HCT116 (cell line): ENCODE measurements at regions not wholly inside any gene's neighbourhood (a gene's known extent, or its start where the extent isn't known, plus 50 kb on each side); places are given as distances from the start of the nearest gene placed in this dataset.

ENCODE experiments used
- ATAC-seq: fragments of 200-7000 bp; cut with Tn5 transposase; 2 replicates; pipeline ENCODE4 v1.9.1; 2020; ENCODE audit warnings: mild to moderate bottlenecking, moderate library complexity
- BruUV-seq: library from RNA; stranded (reverse); fragments of 400-500 nt; replicated peaks from 2 replicates; lab custom pipeline; 2021; lab: Mats Ljungman, UMichigan
- CTCF ChIA-PET: fragments of 300-600 bp; sonication (Branson Sonifier 250); formaldehyde crosslinking; loops from one replicate; lab custom pipeline; 2021; ENCODE audit warnings: antibody characterized with exemption; lab: Charles Lee
- POLR2A ChIA-PET: fragments of 300-600, 350-600 bp; sonication (Branson Sonifier 250); formaldehyde crosslinking; loops from one replicate; lab custom pipeline; 2021; ENCODE audit warnings: antibody characterized with exemption; lab: Charles Lee
- RAD21 ChIA-PET, 2 experiments: fragments of 300-600 bp; sonication (Branson Sonifier 250); formaldehyde crosslinking; loops; one replicate each; lab custom pipeline; 2023; ENCODE audit warnings: low total read pairs in 2 of 2; ENCODE audit not compliant: uncharacterized antibody in 2 of 2, unreplicated experiment in 2 of 2, low non-redundant PET in 1 of 2; lab: Charles Lee
- DNase-seq: peaks from one replicate; pipeline ENCODE4 v3.0.0-alpha.2; 2010; ENCODE audit warnings: low read depth, low spot score
- H2AFZ ChIP-seq: fragments of 200-600 bp; shearing (Covaris generic), sonication (generic); 2 replicates; pipeline ENCODE4 v1.6.1; 2017; ENCODE audit warnings: low read depth, mixed run types, mixed read lengths, antibody characterized with exemption, low read length; ENCODE audit not compliant: poor library complexity, severe bottlenecking
- H3K27ac ChIP-seq: 2 replicates; pipeline ENCODE4 v1.5.1; 2012; ENCODE audit warnings: low read depth, low read length
- H3K27me3 ChIP-seq: fragments of 200-600 bp; sonication (generic); 2 replicates; pipeline ENCODE4 v1.6.1; 2016; ENCODE audit warnings: mixed run types, low read length, mixed read lengths; ENCODE audit not compliant: insufficient read depth
- H3K36me3 ChIP-seq, 2 experiments: fragments of 200-500 bp in 1 of 2; fragments of 200-600 bp in 1 of 2; sonication (Bioruptor generic) in 1 of 2; sonication (generic) in 1 of 2; 2 replicates each; pipeline versions ENCODE4 v1.5.1 to v1.6.1; 2014 to 2016; ENCODE audit warnings: low read length in 2 of 2, inconsistent platforms in 1 of 2, mixed read lengths in 1 of 2, mixed run types in 1 of 2; ENCODE audit not compliant: insufficient read depth in 2 of 2, control insufficient read depth in 1 of 2
- H3K4me1 ChIP-seq, 2 experiments: fragments of 200-600 bp in 1 of 2; sonication (generic) in 1 of 2; 2 replicates each; pipeline versions ENCODE4 v1.5.1 to v1.6.1; 2012 to 2017; ENCODE audit warnings: low read length in 2 of 2, inconsistent platforms in 1 of 2, mild to moderate bottlenecking in 1 of 2, mixed read lengths in 1 of 2, mixed run types in 1 of 2, moderate library complexity in 1 of 2; ENCODE audit not compliant: insufficient read depth in 2 of 2, control insufficient read depth in 1 of 2
- H3K4me2 ChIP-seq: fragments of 200-600 bp; sonication (generic); 2 replicates; pipeline ENCODE4 v1.6.1; 2017; ENCODE audit warnings: mixed run types, low read length, mixed read lengths
- H3K4me3 ChIP-seq, 2 experiments: fragments of 200-600 bp in 1 of 2; sonication (generic) in 1 of 2; replicated peaks in 1 of 2; 2 replicates each; pipeline ENCODE4 v1.5.1; 2011 to 2016; ENCODE audit warnings: low read length in 2 of 2, control low read depth in 1 of 2, low read depth in 1 of 2, mild to moderate bottlenecking in 1 of 2, mixed read lengths in 1 of 2, mixed run types in 1 of 2
- H3K79me2 ChIP-seq: fragments of 200-600 bp; sonication (generic); 2 replicates; pipeline ENCODE4 v1.6.1; 2017; ENCODE audit warnings: mild to moderate bottlenecking, mixed run types, low read length, moderate library complexity, mixed read lengths; ENCODE audit not compliant: insufficient read depth
- H3K9ac ChIP-seq: fragments of 200-600 bp; sonication (generic); 2 replicates; pipeline ENCODE4 v1.6.1; 2016; ENCODE audit warnings: low read length, mixed read lengths
- H3K9me2 ChIP-seq: fragments of 200-600 bp; sonication (generic), shearing (Covaris generic); 2 replicates; pipeline ENCODE4 v1.6.1; 2017; ENCODE audit warnings: mixed run types, mild to moderate bottlenecking, moderate library complexity; ENCODE audit not compliant: insufficient read depth
- H3K9me3 ChIP-seq, 2 experiments: fragments of 200-500 bp in 1 of 2; fragments of 200-600 bp in 1 of 2; sonication (Bioruptor generic) in 1 of 2; sonication (generic) in 1 of 2; 2 replicates each; pipeline ENCODE4 v1.6.1; 2014 to 2017; ENCODE audit warnings: low read length in 2 of 2, mixed read lengths in 2 of 2, inconsistent platforms in 1 of 2, low read depth in 1 of 2, mild to moderate bottlenecking in 1 of 2, mixed run types in 1 of 2, moderate library complexity in 1 of 2; ENCODE audit not compliant: control insufficient read depth in 1 of 2, insufficient read depth in 1 of 2
- H4K20me1 ChIP-seq: fragments of 200-600 bp; sonication (generic), shearing (Covaris generic); 2 replicates; pipeline ENCODE4 v1.6.1; 2017; ENCODE audit warnings: mixed run types, mild to moderate bottlenecking, moderate library complexity; ENCODE audit not compliant: insufficient read depth
- CBX3 ChIP-seq: IDR thresholded peaks from 2 replicates; pipeline ENCODE4 v1.6.1; 2012; ENCODE audit warnings: low read depth
- CEBPB ChIP-seq: IDR thresholded peaks from 2 replicates; pipeline ENCODE4 v1.6.1; 2012; ENCODE audit warnings: low read depth
- EZH2 ChIP-seq: fragments of 200-600 bp; sonication (generic); IDR thresholded peaks from 2 replicates; pipeline ENCODE4 v1.6.1; 2017; ENCODE audit warnings: antibody characterized with exemption, mixed run types
- EZH2phosphoT487 ChIP-seq: fragments of 200-600 bp; IDR thresholded peaks from 2 replicates; pipeline ENCODE4 v1.6.1; 2018; ENCODE audit warnings: antibody characterized with exemption, borderline replicate concordance
- JUND ChIP-seq: IDR thresholded peaks from 2 replicates; pipeline ENCODE4 v1.6.1; 2012
- POLR2A ChIP-seq: IDR thresholded peaks from 2 replicates; pipeline ENCODE4 v1.7.0; 2011; ENCODE audit warnings: borderline replicate concordance; ENCODE audit not compliant: insufficient read depth, insufficient read length; ENCODE audit errors: extremely low read depth
- POLR2AphosphoS5 ChIP-seq: IDR thresholded peaks from 2 replicates; pipeline ENCODE4 v1.6.1; 2011; ENCODE audit warnings: mild to moderate bottlenecking, low read depth, low read length, moderate library complexity
- RAD21 ChIP-seq: IDR thresholded peaks from 2 replicates; pipeline ENCODE4 v1.6.1; 2012; ENCODE audit warnings: low read depth, mild to moderate bottlenecking
- SIN3A ChIP-seq: IDR thresholded peaks from 2 replicates; pipeline ENCODE4 v1.6.1; 2012; ENCODE audit warnings: low read depth
- SRF ChIP-seq: IDR thresholded peaks from 2 replicates; pipeline ENCODE4 v1.6.1; 2012; ENCODE audit warnings: low read depth
- ZFX ChIP-seq: fragments of 450-650 bp; IDR thresholded peaks from 2 replicates; pipeline ENCODE4 v1.6.1; 2017
- ZNF274 ChIP-seq: fragments of 200-500 bp; sonication (Bioruptor generic); IDR thresholded peaks from 2 replicates; pipeline ENCODE4 v1.6.1; 2014; ENCODE audit warnings: mild to moderate bottlenecking, low read depth, low read length, inconsistent platforms
- intact Hi-C: fragments of 100-400 bp; cut with micrococcal nuclease; formaldehyde crosslinking; loops from 2 replicates; pipeline ENCODE4 v1.10.0; 2022
- TF ChIP-seq, protein P1 (sequence below): IDR thresholded peaks from 2 replicates; pipeline ENCODE4 v1.6.1; 2011; ENCODE audit warnings: mild to moderate bottlenecking, low read length, moderate library complexity; ENCODE audit not compliant: insufficient replicate concordance; ENCODE audit errors: extremely low read depth

GRCh38 chr9:118652258-118652657 lies 717.0 kb downstream of the BRINP1 start:
- ChIA-PET RAD21 (no interaction called here), POLR2A (no interaction called here), CTCF (no interaction called here)
- no TSS peak for BruUV-seq
- no peak overlapping the region for H3K4me2 ChIP-seq
- no peaks in the 10 kb centered on the region for H3K79me2 ChIP-seq
- H3K9ac ChIP-seq: no peak overlapping the region
- intact Hi-C loops: no loop called here
- TF ChIP-seq CBX3: no peak
- TF ChIP-seq JUND: no peak
- TF ChIP-seq, protein P1, sequence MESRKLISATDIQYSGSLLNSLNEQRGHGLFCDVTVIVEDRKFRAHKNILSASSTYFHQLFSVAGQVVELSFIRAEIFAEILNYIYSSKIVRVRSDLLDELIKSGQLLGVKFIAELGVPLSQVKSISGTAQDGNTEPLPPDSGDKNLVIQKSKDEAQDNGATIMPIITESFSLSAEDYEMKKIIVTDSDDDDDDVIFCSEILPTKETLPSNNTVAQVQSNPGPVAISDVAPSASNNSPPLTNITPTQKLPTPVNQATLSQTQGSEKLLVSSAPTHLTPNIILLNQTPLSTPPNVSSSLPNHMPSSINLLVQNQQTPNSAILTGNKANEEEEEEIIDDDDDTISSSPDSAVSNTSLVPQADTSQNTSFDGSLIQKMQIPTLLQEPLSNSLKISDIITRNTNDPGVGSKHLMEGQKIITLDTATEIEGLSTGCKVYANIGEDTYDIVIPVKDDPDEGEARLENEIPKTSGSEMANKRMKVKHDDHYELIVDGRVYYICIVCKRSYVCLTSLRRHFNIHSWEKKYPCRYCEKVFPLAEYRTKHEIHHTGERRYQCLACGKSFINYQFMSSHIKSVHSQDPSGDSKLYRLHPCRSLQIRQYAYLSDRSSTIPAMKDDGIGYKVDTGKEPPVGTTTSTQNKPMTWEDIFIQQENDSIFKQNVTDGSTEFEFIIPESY: no peak
- no peak for TF ChIP-seq RAD21
- no peak for TF ChIP-seq EZH2
- no peak for TF ChIP-seq ZFX
- no peak for TF ChIP-seq EZH2phosphoT487
- no peak for TF ChIP-seq SIN3A
- no peak for TF ChIP-seq POLR2A
- TF ChIP-seq POLR2AphosphoS5: no peak
- no peak for TF ChIP-seq SRF
- no peak for TF ChIP-seq ZNF274
- TF ChIP-seq CEBPB: no peak
- no peaks in the 10 kb centered on the region for H3K27me3 ChIP-seq
- DNase-seq (no peak), ATAC-seq (no peak)
- H2AFZ ChIP-seq: no peak overlapping the region
- no peaks in the 10 kb centered on the region for H3K36me3 ChIP-seq
- peaks cover 0 to 18% of the 10 kb centered on the region in 2 experiments; a peak in 2 of 4 replicates for H3K9me3 ChIP-seq
- no peak overlapping the region for H3K4me3 ChIP-seq
- H3K4me1 ChIP-seq: no peaks in the 10 kb centered on the region
- no peaks in the 10 kb centered on the region for H4K20me1 ChIP-seq
- H3K9me2 ChIP-seq: no peaks in the 10 kb centered on the region
- H3K27ac ChIP-seq: no peak overlapping the region
